Mucosa of gallbladder (tissue), 1 donor: ENCODE measurements at regions not wholly inside any gene's neighbourhood (a gene's known extent, or its start where the extent isn't known, plus 50 kb on each side); places are given as distances from the start of the nearest gene placed in this dataset.

ENCODE experiments used
- DNase-seq: peaks from one replicate; pipeline ENCODE4 v3.0.0-alpha.2; 2020; ENCODE audit warnings: low spot score
- donor health status: DM: no; HTN: no; CAD: no.

DNA sequence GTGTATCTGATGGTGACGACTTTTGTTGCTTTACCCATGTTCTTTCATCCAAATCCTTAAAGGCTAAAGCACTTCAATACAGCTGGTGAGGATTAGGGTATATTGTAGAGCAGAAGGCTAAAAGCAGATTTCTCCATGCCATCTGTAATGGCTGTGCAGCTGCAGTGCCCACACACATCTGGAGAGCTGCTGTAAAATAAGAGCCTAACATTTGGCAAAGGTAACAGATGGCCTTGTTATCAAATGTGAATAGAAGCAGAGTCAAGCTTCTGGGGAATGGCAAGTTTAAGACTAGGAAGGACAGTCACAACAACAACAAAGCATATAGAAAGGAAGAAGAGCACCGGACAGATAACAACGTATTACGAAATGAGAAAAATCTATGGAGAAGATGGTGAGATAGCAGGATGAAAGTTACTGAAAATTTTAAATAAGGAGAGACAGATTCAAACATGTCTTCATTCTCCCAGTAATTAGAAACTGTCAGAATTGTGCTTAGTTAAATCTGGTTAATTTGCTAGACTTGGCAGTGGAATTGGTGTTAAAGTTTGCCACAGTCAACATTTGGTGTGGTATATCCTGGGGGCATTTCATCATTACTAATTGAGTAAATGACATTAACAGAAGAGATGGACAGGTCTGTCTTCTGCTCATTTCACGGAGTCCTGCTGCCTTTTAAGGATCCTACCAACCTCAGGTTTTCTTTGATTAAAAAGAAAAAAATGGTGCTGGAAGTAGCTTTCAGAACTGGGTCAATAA, 1093.2 kb downstream of the ADGRL2 start:
- DNase-seq: no peak

DNA sequence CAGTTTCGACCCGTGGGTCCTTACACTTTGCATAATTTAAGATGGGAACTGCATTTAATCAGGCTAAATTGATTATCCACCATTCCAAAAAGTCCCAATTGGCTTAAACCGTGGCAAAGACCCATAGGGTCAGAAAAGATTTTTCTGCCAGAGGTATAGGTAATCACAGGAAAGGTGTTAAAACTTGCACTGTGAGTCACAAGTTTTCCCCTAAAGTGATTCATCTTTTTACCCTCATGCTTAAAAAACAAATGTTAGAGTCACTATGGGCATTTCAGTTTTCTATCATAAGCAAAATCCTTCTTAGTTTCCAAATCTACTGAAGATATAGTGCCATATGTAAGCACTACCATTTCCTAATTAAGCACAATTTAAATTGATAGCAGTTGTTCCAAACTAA, 1079.8 kb downstream of the ADGRL2 start:
- no peak for DNase-seq

DNA sequence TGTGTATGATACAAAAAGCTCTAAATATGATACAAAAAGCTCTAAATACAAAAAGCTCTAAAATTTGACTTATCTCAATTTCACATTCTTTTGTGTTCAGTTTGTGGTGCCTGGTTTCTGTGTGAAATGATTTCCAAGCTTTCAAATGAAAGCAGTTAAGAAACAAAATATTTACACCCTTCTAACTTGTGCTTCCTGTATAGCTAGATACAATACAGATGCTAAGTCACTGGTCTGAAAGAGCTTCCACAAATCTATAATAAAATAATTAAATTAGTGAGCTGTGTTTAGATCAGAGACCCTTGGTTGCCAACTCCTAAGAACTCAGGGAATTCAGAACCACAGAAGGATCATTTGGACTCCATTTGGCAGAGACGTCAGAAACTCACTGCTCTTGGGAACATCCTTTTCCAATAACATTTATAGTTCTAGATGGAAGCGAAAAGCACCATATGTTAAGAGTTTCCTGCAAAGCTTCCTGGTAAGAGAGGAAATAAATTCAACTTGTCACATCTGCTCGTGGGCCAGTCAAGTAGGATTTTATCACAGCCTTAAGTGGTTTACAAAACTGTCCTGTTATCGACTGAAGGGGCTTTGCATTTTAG, 1079.1 kb downstream of the ADGRL2 start:
- no peak for DNase-seq

DNA sequence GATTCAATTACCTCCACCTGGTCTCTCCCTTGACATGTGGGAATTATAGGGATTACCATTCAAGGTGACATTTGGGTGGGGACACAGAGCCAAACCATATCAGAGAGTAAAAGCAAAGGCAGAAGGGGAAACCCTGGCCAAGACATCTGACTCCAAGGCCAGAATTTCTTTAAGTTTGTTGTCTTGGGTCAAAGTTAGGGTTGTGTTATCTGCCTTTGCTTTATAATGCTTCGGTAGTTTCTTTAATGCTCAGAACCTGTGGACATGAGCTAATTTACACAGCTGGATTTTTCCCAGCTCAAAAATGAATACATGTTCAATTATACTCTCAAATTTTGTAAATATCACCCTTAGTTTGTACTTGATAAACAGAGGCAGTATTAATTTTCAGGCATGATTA, 1074.4 kb downstream of the ADGRL2 start:
- DNase-seq: no peak

DNA sequence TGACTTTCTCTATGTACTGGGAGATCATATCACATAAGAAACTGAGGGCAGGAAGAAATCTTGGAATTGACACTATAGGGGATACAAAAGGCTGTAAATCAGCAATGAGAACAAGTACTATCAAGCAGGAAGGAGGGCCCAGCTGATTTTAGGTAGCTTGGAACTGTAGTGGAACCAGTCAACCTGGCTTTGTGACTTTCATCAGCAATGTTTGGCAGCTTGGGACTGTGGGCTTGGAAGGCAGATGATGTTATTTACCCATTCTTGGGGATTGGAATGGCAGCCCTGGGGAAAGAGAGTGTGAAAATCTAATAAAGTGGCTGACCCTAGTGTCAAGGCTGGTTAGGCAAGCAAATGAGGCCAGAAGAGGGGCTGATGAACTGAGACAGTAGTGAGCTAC, 1073.3 kb downstream of the ADGRL2 start:
- DNase-seq: no peak

DNA sequence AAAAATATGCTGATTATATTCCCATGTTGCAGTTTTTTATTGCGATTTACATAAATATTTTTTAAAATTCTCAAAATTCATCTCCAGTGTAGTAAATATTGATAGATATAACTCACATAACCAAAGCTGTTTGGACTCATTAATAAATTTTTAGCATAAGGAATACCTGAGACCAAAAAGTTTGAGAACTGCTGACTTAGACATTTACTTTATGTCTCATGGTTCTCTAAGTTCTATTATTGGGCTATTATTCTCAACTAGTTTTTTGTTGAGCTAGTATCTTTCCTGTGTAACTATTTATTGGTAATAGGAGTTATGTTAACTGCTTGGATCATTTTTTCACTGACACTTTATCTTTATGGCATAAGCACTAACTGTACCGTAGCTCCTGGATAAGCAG, 1069.6 kb downstream of the ADGRL2 start:
- DNase-seq: no peak

DNA sequence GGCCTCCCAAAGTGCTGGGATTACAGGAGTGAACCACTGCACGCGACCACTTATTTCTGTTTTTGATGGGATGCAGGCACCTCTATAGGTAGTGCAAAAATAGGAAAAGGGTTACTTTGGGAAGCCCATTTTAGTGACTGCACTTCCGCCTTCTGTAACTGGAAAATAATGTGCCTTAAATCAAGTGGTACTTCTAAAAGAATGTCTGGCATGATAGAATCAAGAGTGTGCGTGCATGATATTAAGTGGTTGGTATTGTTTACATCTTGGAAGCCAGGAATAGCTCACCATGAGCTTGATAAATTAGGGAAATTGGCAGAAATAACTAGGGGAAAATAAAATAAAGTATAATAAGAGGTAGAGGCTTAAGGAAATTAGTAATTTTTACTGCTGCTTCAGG, 1067.0 kb downstream of the ADGRL2 start:
- DNase-seq: no peak

DNA sequence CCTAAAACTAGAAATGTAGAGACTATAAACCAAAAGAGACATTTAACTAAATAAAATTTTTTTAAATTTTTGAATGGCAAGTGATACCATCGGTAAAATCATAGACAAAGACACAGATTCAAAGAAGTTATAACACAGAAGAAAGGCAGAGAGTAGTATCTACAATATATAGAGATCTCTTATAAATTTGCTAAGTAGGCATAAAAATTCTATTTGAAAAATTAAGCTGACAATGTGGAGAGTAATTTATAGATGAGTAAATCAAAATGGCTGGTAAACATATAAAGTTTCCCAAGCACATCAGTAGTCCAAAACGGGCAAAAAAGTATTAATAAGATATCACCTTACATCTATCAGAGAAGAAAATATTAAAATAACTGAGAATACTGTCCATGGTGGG, 1061.0 kb downstream of the ADGRL2 start:
- no peak for DNase-seq

DNA sequence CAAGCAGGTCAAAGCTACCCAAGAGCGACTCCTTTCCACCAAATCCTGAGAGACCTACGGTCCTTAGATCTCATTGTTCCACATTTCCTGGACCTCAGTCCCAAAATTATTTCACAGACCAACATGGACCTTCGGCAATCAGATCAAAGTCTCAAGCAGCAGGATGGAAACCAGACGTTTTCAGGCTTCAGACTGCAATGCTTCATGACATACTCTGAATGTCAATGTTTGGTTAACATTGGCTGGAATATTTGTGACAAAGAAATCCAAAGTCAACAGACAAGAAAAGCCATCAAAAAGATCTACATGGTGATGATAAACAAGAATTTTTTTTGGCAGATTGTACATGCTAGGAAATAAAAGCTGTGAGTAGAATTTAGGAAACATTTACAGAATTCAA, 1057.3 kb downstream of the ADGRL2 start:
- no peak for DNase-seq

DNA sequence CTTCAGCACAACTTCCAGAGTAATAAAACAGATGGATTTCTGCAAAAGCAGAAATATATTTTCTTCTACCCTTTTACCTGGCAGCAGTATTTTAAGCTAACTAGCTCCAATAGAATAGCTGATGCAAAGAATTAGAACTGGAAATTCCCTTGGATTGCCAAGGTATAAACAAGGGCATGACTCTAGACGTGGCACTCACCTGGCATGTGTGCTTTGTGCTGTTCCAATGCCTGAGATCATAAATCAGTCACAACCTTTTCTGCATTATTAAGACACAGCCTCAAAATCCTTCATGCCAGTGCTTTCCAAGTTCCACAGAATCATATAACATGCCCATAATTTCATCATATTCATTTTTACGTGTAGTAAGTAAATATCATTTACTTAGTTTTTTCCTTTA, 1048.7 kb downstream of the ADGRL2 start:
- DNase-seq: no peak

DNA sequence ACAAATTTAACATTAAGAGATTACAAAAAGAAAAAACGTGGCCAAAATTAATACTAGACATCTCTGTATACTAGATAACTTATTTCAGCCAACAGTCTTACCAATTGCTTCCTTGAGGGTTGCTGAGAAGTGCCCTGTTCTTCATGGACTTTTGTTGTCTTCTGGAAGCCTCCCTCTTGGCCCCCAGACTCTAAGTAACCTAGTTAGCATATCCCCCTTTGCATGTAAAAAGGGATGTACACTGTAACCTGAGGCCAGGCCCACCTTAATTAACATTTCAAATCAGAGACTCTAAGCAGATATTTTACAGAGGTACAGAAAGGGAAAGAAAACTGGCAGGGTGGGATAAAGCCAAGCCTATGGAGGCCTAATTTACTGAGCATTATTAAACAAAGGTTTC, 1047.3 kb downstream of the ADGRL2 start:
- DNase-seq: no peak

DNA sequence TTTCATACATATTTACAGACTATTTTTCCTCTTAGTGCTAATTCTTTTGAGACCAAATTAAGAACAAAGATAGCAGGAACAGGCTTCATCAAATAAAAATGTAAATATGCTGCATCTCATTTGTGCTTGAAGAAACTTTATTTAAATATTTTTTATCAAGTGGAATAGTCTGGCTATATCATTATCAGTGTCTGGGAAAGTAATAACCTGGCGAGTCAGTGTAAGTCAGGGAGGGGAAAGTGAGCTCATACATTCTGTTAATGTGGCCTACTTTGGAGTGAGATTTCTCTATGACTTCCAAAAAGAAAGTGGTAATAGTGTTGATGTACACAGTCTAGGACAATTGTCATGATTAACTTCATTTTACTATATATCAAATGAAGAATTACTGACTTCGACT, 1045.1 kb downstream of the ADGRL2 start:
- no peak for DNase-seq

DNA sequence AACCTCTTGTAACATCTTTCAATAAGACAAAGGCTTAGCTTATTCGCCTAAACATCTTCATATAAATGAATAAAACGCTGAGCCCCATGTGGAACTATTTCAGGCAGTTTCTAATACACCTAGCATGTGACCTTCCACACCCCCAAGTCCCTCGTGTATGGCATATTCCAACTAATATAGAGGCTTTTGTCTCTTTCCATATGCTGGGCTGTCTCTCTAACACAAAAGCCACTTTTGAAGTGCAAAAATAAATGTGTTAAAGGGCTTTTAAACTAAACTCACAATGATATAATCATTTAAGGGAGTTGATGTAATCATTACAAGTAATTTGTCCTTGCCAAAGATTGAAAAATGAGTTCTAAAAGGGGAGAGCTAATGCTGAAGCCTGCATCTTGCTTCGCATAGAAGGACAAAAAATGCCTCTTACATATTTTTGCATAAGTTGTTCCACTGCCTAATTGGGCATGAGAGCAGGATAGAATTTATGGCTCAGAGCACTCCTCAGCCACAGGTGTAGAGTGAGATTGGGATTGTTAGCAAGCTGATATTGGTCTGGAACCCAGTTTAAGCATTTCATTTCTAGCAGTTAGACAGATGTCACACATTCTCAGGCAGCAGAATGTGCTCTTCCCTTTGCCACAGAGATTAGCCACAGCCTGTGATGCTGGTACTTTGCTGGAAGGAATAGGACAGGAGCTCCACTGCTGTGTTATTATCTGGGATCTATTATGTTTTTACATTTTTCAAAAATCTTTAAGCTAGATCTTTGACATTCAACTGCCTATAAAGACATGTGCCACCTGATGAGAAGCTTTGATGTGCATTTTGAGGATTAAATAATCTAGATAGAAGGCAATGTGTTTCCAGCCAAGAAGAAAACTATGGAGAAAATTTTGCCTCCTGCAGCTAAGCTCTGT, 1044.4 kb downstream of the ADGRL2 start:
- DNase-seq: no peak

DNA sequence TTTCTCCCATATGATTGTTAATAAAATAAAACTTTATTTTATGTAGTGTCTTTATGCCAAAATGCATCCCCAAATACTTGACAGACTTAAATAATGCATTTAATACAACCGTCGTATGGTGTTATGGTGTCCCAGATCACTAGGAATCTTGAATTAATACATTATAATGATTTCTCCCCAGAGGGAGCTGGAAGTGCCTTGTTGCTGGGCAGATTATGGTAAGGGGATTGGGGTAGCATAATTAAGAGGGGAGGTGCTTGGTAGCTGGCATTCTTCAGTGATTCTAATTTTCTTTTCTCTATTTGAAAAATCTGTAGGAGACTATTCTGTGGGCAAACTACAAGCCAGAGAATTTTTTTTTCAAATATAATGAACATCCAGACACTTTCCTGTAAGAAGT, 1043.7 kb downstream of the ADGRL2 start:
- DNase-seq: no peak

DNA sequence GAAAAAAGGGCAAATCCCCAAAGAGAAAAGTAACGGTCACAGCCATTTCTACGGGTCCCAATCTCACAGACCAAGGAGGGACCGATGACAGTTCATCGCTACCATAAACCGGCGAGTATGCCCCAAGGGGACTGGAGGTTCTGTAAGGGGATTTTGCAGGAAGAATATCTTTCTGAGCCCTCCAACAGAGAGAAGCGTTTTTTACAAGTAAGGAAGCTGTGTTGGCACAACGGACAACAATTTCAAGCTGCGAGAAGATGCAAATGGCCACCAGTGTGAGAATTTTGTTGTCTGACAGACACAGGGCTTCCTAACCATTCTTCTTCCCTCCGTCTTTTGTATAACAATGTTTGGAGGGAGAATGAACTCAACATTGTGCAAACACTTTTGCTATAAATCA, 1043.1 kb downstream of the ADGRL2 start:
- DNase-seq: no peak

DNA sequence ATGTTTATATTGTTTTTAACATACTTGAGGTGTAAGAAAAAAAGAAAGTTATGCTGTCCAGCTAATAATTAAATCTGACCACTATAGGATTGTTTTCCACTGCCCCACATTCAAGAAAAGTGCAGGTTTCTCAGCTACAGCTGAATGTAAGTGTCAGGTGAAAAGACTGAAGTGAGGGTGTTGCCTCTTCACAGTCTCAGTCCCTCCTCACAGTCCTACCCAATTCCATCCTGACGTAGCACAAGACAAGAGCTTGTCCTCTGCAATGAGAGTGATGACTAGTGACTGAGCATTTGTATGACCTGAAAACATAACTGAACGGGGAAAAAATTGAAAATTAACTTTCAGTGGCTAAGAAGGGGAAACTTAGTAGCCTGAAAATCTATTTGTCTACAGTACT, 1039.5 kb downstream of the ADGRL2 start:
- no peak for DNase-seq

DNA sequence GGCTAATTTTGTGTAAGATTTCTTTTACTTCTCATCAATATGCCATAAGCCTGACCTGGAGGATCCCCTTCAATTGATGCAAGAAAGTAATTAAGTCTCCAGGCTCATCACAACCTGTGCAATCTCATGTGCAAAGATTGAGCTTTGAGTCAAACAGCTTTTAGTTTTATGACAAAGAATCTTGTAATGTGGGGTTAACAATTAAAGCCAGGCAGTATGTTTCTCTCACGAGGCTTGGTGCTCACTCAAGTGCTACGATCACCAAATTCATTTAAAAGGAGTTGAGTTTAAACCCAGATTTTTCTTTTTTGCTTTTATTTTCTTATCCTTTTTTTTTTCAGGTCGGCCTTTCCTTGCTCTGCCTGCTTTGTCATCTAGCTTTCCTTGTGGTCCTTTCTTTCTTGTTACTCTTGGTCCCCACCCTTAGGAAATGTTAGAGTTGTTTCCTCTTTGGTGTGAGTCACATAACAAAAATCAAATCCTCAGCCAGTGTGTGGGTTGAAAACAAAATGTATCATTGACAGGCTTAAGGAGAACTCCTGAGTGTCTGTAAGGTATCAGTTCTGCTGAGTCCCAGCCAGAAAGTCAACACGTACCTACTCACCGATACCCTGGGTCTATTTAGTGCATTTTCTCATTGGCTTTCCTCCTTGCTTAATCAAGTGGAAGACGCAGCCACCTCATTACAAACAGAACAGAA, 1037.2 kb downstream of the ADGRL2 start:
- no peak for DNase-seq

DNA sequence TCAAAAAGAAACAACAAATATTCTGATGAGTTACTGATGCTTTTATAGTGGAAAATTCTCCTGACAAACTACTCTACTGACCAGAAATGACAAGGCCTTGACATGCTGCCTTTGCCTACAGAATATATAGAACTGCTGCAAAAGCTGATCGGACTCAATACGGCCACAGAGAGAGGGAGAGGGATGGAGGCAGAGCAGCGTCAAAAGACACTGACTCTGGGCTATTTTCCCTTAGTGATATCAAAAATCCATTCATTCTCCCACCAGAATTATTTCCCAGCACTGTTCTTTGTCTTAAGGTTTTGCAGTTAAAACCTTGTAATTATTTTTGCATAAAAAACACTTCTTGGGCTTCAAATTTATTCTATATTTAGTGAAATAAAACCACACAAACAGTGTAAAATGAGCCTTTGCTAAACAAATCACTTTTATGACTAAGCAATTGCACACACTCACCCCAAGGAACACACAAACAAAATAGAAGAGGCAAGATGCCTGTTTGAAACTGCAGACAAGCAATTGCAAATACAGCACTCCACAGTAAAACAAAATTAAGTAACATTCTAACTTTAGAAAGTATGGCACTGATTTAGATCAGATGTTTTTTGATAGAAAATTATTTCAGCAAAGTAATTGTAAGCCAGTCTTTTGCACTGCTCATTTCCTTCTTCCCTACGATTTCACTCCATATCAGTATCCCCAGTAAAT, 1036.4 kb downstream of the ADGRL2 start:
- no peak for DNase-seq

DNA sequence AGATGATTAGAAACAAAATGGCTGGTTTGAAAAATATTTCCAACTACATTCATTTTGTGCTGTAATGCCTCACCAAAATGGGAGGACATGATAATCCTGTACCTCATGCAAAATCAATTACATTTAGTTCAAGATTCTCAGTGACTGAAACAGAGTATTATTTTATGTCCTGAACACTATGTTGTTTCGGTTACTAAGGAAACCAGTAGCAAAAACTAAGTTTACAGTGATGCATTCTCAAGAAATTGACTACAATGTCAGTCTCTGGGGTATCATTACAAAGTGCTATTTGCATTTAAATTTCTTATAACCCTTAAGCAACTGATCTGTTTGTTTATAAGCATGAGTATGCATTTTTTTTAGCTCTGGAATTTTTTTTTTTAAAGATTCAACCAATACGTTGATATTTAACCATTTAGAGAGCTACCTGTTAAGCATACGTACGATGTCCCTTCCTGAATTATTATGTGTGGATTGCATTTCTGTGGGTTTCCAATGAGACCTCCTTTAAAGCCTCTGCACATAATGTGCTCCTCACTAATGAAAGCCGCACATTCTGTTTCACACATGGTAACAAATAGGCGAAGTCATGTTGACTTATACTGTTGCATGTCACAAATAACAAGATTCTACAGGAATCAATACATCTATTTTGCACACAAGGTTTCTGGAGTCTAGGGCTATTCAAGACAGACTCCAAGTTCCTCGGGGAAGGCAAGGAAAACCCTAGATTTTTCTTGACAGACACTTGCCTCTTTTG, 1035.7 kb downstream of the ADGRL2 start:
- no peak for DNase-seq

DNA sequence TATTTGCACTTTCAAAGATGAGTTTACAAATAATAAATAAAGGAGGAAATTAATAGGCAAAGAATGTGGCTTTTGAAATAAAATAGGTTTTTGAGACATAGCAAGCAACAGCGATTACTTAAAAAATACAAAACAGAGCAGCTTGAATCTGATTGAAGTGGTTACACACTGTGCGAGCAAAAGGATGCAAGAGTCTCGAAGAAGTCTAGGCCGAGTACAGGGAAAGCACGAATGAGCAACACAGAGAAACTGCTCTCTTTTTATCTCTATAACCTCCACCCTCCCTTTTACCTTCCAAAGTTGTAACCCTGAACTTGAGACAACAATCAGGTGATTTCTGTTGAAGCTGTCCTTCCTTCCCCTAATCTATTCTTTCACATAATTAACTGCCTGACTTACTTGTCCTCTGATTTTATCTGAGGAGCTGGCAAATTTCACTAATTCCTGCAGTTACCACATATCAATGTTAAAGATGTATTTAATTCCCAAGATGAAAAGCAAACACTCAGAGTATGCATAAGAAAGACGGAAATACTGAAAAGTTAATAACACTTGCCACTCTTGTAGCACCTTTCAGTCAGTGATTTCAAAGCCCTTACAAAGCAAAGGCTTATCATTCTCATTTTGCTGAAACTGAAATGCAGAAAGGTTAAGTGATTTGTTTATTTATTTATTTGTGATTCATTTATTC, 1030.1 kb downstream of the ADGRL2 start:
- DNase-seq: no peak
